ENCODE measurements at regions not wholly inside any gene's neighbourhood (a gene's known extent, or its start where the extent isn't known, plus 50 kb on each side); places are given as distances from the start of the nearest gene placed in this dataset.

- BruUV-seq (replicated peaks): no TSS peak
- H3K36me3 Mint-ChIP-seq (ENCODE audit: insufficient read depth, unreplicated experiment): no peaks in the 10 kb centered on the region
- intact Hi-C loops (cut with micrococcal nuclease; ENCODE audit: unreplicated experiment): no loop called here
- no peaks in the 10 kb centered on the region for H3K27me3 Mint-ChIP-seq (ENCODE audit: unreplicated experiment)
- peaks cover 15% of the 10 kb centered on the region for H3K9me3 Mint-ChIP-seq (ENCODE audit: low read depth, unreplicated experiment)
- no peak for TF ChIP-seq CTCF (IDR thresholded peaks at IDR 0.05; ENCODE audit: unreplicated experiment)
- CTCF ChIA-PET: no interaction called here
- H3K27ac Mint-ChIP-seq (ENCODE audit: unreplicated experiment): no peak overlapping the region
- no peak overlapping the region for H3K4me3 Mint-ChIP-seq (ENCODE audit: low read depth, unreplicated experiment)
- DNase-seq: no peak
- no peaks in the 10 kb centered on the region for H3K4me1 Mint-ChIP-seq (ENCODE audit: low read depth, unreplicated experiment)
These were observed 970.3 kb upstream of the RBFOX1 start for GRCh38 chr16:6362321-6362720.

GRCh38 chr16:6360641-6361040, 972.0 kb upstream of the RBFOX1 start:
- BruUV-seq (replicated peaks): no TSS peak
- Mint-ChIP-seq H3K27ac (ENCODE audit: unreplicated experiment) (no peak overlapping the region), H3K9me3 (ENCODE audit: low read depth, unreplicated experiment) (peaks cover 11% of the 10 kb centered on the region), H3K36me3 (ENCODE audit: insufficient read depth, unreplicated experiment) (no peaks in the 10 kb centered on the region), H3K4me1 (ENCODE audit: low read depth, unreplicated experiment) (no peaks in the 10 kb centered on the region), H3K27me3 (ENCODE audit: unreplicated experiment) (no peaks in the 10 kb centered on the region), H3K4me3 (ENCODE audit: low read depth, unreplicated experiment) (no peak overlapping the region)
- CTCF ChIA-PET: no interaction called here
- TF ChIP-seq CTCF (IDR thresholded peaks at IDR 0.05; ENCODE audit: unreplicated experiment): no peak
- intact Hi-C loops (cut with micrococcal nuclease; ENCODE audit: unreplicated experiment): no loop called here
- DNase-seq: no peak

- H3K4me3 Mint-ChIP-seq (ENCODE audit: low read depth, unreplicated experiment): no peak overlapping the region
- H3K9me3 Mint-ChIP-seq (ENCODE audit: low read depth, unreplicated experiment): peaks cover 10% of the 10 kb centered on the region
- intact Hi-C loops (cut with micrococcal nuclease; ENCODE audit: unreplicated experiment): no loop called here
- no peak for TF ChIP-seq CTCF (IDR thresholded peaks at IDR 0.05; ENCODE audit: unreplicated experiment)
- H3K27ac Mint-ChIP-seq (ENCODE audit: unreplicated experiment): no peak overlapping the region
- no TSS peak for BruUV-seq (replicated peaks)
- H3K36me3 Mint-ChIP-seq (ENCODE audit: insufficient read depth, unreplicated experiment): no peaks in the 10 kb centered on the region
- H3K4me1 Mint-ChIP-seq (ENCODE audit: low read depth, unreplicated experiment): no peaks in the 10 kb centered on the region
- no peak for DNase-seq
- H3K27me3 Mint-ChIP-seq (ENCODE audit: unreplicated experiment): no peaks in the 10 kb centered on the region
- CTCF ChIA-PET: no interaction called here
These were observed 975.7 kb upstream of the RBFOX1 start for GRCh38 chr16:6356911-6357310.

GRCh38 chr16:6349725-6350124, 982.9 kb upstream of the RBFOX1 start:
- CTCF ChIA-PET: no interaction called here
- H3K4me3 Mint-ChIP-seq (ENCODE audit: low read depth, unreplicated experiment): no peak overlapping the region
- no peak for TF ChIP-seq CTCF (IDR thresholded peaks at IDR 0.05; ENCODE audit: unreplicated experiment)
- peaks cover 16% of the 10 kb centered on the region for H3K9me3 Mint-ChIP-seq (ENCODE audit: low read depth, unreplicated experiment)
- no peaks in the 10 kb centered on the region for H3K27me3 Mint-ChIP-seq (ENCODE audit: unreplicated experiment)
- no peak for DNase-seq
- H3K4me1 Mint-ChIP-seq (ENCODE audit: low read depth, unreplicated experiment): no peaks in the 10 kb centered on the region
- no TSS peak for BruUV-seq (replicated peaks)
- H3K36me3 Mint-ChIP-seq (ENCODE audit: insufficient read depth, unreplicated experiment): no peaks in the 10 kb centered on the region
- H3K27ac Mint-ChIP-seq (ENCODE audit: unreplicated experiment): no peak overlapping the region
- intact Hi-C loops (cut with micrococcal nuclease; ENCODE audit: unreplicated experiment): no loop called here

GRCh38 chr16:6345090-6345489, 987.6 kb upstream of the RBFOX1 start:
- TF ChIP-seq CTCF (IDR thresholded peaks at IDR 0.05; ENCODE audit: unreplicated experiment): no peak
- no TSS peak for BruUV-seq (replicated peaks)
- Mint-ChIP-seq H3K4me1 (ENCODE audit: low read depth, unreplicated experiment) (no peaks in the 10 kb centered on the region), H3K27me3 (ENCODE audit: unreplicated experiment) (no peaks in the 10 kb centered on the region), H3K9me3 (ENCODE audit: low read depth, unreplicated experiment) (peaks cover 20% of the 10 kb centered on the region), H3K4me3 (ENCODE audit: low read depth, unreplicated experiment) (no peak overlapping the region), H3K36me3 (ENCODE audit: insufficient read depth, unreplicated experiment) (no peaks in the 10 kb centered on the region), H3K27ac (ENCODE audit: unreplicated experiment) (no peak overlapping the region)
- no peak for DNase-seq
- CTCF ChIA-PET: no interaction called here
- intact Hi-C loops (cut with micrococcal nuclease; ENCODE audit: unreplicated experiment): no loop called here

Data from Calu3 (cell line).